Duodenal mucosa (tissue), 2 donors: ENCODE measurements at regions not wholly inside any gene's neighbourhood (a gene's known extent, or its start where the extent isn't known, plus 50 kb on each side); places are given as distances from the start of the nearest gene placed in this dataset.

Experiments used
- H3K27ac ChIP-seq: one replicate; pipeline ENCODE4 v1.7.0; 2013; ENCODE audit warnings: low read depth, low read length
- H3K27me3 ChIP-seq, 2 donors: one replicate each; pipeline ENCODE4 v1.7.0; 2013; ENCODE audit warnings: low read length in 2 of 2, control low read depth in 1 of 2; ENCODE audit not compliant: insufficient read depth in 2 of 2, control insufficient read depth in 1 of 2
- H3K36me3 ChIP-seq, 2 donors: one replicate each; pipeline ENCODE4 v1.7.0; 2013; ENCODE audit warnings: low read length in 2 of 2, control low read depth in 1 of 2; ENCODE audit not compliant: insufficient read depth in 2 of 2, control insufficient read depth in 1 of 2
- H3K4me1 ChIP-seq, 2 donors: one replicate each; pipeline ENCODE4 v1.7.0; 2013; ENCODE audit warnings: low read length in 2 of 2, control low read depth in 1 of 2; ENCODE audit not compliant: insufficient read depth in 2 of 2, control insufficient read depth in 1 of 2
- H3K4me3 ChIP-seq, 2 donors: one replicate each; pipeline ENCODE4 v1.7.0; 2013; ENCODE audit warnings: low read length in 2 of 2, low read depth in 1 of 2
- H3K9ac ChIP-seq, 2 donors: one replicate each; pipeline ENCODE4 v1.7.0; 2013; ENCODE audit warnings: low read length in 2 of 2, low read depth in 1 of 2
- H3K9me3 ChIP-seq, 2 donors: one replicate each; pipeline ENCODE4 v1.7.0; 2013; ENCODE audit warnings: low read length in 2 of 2, control low read depth in 1 of 2; ENCODE audit not compliant: control insufficient read depth in 1 of 2

- Histone ChIP-seq H3K27me3 (no peaks in the 10 kb centered on the region), H3K4me1 (no peaks in the 10 kb centered on the region), H3K27ac (no peak overlapping the region), H3K36me3 (no peaks in the 10 kb centered on the region), H3K4me3 (no peak overlapping the region), H3K9ac (no peak overlapping the region), H3K9me3 (no peaks in the 10 kb centered on the region)
Measured at GRCh38 chr1:96387785-96388184, 333.8 kb upstream of the PTBP2 start.

DNA sequence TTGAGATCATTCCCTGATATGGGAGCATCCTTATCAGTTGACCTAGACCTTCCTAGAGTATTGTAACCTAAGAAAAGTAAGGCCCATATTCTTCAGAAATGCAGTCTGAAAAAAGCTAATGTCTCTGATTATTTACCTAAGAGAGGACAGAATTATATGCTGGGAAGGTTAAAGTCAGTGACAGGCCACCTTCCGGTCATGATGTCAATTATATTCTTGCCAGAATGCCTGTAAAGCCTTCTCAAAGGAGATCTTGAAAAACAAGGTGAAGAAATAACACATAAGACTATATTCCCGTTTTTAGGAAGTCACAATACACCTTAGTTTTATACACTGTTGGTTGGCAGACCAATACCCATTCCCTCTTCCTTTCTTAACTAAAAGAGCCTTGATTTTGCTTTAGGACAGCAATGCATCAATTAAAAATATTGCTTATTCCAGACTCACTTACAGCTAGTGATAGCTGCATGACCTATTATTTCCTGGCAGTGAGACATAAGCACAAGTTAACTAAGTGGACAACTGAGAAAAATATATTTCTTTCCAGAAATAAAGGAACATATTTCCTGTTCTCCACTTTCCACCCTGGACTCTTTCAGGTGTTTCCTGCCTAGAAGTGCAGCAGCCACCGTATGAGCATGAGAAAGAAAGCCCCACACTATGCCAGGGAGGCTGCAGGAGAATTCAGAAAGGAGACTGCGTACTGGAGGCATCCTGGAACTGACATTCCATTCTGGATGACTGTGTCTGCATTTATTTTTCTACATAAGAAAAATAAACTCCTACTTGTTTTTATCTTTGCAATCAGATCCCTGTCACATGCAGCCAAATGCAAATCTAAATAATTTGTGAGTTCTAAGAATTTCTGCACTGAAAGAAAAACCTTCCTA lies 332.9 kb upstream of the PTBP2 start:
- no peaks in the 10 kb centered on the region for H3K4me1 ChIP-seq
- H3K9ac ChIP-seq, result no peak overlapping the region
- no peaks in the 10 kb centered on the region for H3K36me3 ChIP-seq
- no peak overlapping the region for H3K4me3 ChIP-seq
- H3K27ac ChIP-seq, result no peak overlapping the region
- no peaks in the 10 kb centered on the region for H3K27me3 ChIP-seq
- H3K9me3 ChIP-seq, result no peaks in the 10 kb centered on the region

DNA sequence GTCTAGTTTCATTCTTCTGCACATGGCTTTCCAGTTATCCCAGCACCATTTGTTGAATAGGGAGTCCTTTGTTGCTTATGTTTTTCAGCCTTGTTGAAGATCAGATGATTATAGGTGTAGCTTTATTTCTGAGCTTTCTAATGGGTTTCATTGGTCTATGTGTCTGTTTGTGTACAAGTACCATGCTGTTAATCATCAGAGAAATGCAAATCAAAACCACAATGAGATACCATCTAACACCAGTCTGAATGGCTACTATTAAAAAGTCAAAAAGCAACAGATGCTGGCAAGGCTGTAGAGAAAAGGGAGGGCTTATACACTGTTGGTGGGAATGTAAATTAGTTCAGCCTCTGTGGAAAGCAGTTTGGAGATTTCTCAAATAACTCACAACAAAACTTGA lies 321.5 kb upstream of the PTBP2 start:
- Histone ChIP-seq H3K4me1 (no peaks in the 10 kb centered on the region), H3K27ac (no peak overlapping the region), H3K4me3 (no peak overlapping the region), H3K9me3 (no peaks in the 10 kb centered on the region), H3K36me3 (no peaks in the 10 kb centered on the region), H3K27me3 (no peaks in the 10 kb centered on the region), H3K9ac (no peak overlapping the region)

- Histone ChIP-seq H3K4me3 (no peak overlapping the region), H3K4me1 (no peaks in the 10 kb centered on the region), H3K9ac (no peak overlapping the region), H3K27me3 (no peaks in the 10 kb centered on the region), H3K9me3 (no peaks in the 10 kb centered on the region), H3K27ac (no peak overlapping the region), H3K36me3 (no peaks in the 10 kb centered on the region)
Measured at GRCh38 chr1:96409087-96409486, 312.5 kb upstream of the PTBP2 start.

- Histone ChIP-seq H3K4me3 (no peak overlapping the region), H3K36me3 (no peaks in the 10 kb centered on the region), H3K27me3 (no peaks in the 10 kb centered on the region), H3K9ac (no peak overlapping the region), H3K4me1 (no peaks in the 10 kb centered on the region), H3K27ac (no peak overlapping the region), H3K9me3 (no peaks in the 10 kb centered on the region)
Measured at GRCh38 chr1:96409689-96410088, 311.9 kb upstream of the PTBP2 start.

DNA sequence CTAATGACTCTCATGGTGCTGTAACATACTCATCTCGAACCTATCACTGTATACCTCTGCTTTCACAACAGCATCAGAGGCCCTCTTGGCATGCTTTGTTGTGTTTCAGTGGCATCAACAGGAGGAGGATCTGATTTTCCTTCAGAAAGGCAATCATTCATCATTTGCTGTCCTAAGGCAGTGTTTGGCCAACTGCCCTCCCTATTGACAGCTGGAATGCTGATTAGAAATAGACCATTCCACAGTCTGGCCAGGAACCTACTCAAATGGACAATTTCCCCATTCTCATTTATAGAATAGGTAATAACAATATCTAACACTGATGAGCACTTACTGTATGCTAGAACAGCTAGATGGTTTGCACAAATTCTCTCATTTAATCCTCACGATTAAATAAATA lies 310.6 kb upstream of the PTBP2 start:
- no peaks in the 10 kb centered on the region for H3K36me3 ChIP-seq
- no peak overlapping the region for H3K27ac ChIP-seq
- H3K9me3 ChIP-seq, result no peaks in the 10 kb centered on the region
- H3K9ac ChIP-seq, result no peak overlapping the region
- no peaks in the 10 kb centered on the region for H3K4me1 ChIP-seq
- no peak overlapping the region for H3K4me3 ChIP-seq
- no peaks in the 10 kb centered on the region for H3K27me3 ChIP-seq

GRCh38 chr1:96414598-96414997 lies 307.0 kb upstream of the PTBP2 start:
- H3K36me3 ChIP-seq, result no peaks in the 10 kb centered on the region
- no peak overlapping the region for H3K4me3 ChIP-seq
- no peaks in the 10 kb centered on the region for H3K27me3 ChIP-seq
- H3K9me3 ChIP-seq, result no peaks in the 10 kb centered on the region
- H3K4me1 ChIP-seq, result no peaks in the 10 kb centered on the region
- no peak overlapping the region for H3K27ac ChIP-seq
- no peak overlapping the region for H3K9ac ChIP-seq

DNA sequence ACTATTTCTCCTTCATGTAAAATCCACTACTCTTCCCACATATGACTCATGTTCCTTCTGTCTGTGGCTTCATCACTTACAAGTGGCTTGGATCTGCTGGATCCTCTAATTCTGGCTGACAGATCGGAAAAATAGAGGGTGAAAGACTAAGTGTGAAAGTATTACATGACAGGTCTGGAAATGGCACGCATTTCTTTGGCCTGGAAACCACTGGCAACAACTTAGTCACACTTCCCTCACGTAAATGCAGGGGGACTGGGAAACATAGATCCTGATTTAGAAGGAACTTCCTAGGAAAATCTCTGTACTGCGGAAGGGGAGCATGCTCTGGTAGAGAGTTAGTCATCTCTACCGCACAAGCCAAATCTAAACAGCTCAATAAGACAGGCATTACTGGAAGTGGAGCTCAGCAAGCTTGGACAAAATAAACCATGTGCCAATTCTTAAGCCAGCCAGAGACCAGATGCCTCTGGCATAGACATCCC lies 305.4 kb upstream of the PTBP2 start:
- Histone ChIP-seq H3K4me1 (no peaks in the 10 kb centered on the region), H3K9me3 (no peaks in the 10 kb centered on the region), H3K4me3 (no peak overlapping the region), H3K27ac (no peak overlapping the region), H3K27me3 (no peaks in the 10 kb centered on the region), H3K36me3 (no peaks in the 10 kb centered on the region), H3K9ac (no peak overlapping the region)

DNA sequence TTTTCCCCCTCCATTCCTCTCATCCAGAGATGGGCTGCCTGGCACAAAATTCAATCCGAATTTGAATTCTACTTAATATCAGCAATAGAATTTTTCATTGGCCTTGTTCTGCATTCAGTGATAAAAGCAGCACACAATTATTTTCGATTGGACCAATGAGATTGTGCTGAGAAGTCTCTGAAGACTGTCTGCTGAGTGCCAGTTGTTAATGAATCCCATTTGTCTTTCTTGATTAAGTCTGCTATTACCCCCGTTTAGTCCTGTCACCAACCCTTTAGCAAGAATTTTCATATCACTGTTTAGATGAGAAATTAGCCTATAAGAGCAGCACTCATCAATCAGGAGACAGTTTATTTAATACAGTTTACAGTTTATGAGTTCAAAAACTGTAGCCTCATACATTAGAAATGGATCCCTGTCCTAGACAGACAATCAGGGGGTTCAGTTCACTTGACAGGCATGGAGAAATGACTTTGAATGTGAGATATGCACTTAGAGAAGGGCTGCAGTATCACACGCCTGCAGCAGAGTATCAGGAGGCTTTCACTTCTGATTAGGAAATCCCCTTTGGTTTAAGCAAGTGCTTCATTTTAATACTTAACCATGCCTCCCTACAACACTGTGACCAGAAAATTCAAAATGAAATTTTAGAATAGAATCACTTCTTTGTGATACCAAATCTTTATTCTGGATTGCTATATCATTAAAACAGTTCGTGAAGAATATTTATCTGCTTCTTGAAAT lies 304.7 kb upstream of the PTBP2 start:
- Histone ChIP-seq H3K27ac (no peak overlapping the region), H3K4me1 (no peaks in the 10 kb centered on the region), H3K27me3 (no peaks in the 10 kb centered on the region), H3K9me3 (no peaks in the 10 kb centered on the region), H3K36me3 (no peaks in the 10 kb centered on the region), H3K4me3 (no peak overlapping the region), H3K9ac (no peak overlapping the region)

DNA sequence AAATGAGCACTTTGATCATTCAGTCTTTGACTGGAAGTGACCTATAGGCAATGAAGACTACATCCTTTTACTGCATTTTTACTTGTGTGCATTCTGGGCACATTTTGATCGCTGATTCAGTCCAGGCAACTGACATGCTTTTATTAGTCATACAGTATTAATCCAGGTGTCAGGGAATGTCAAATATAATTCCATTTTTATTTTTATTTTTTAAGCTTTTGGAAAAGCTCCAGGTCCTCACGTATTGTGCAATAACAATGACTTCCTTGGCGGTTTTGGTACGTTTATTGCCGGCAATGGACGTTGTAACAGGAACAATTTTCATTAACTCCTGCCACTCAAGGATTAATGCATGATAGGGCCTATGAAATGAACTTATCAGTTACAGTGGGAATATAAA lies 302.6 kb upstream of the PTBP2 start:
- no peak overlapping the region for H3K9ac ChIP-seq
- no peaks in the 10 kb centered on the region for H3K4me1 ChIP-seq
- no peak overlapping the region for H3K27ac ChIP-seq
- H3K4me3 ChIP-seq, result no peak overlapping the region
- H3K27me3 ChIP-seq, result no peaks in the 10 kb centered on the region
- H3K36me3 ChIP-seq, result no peaks in the 10 kb centered on the region
- H3K9me3 ChIP-seq, result no peaks in the 10 kb centered on the region
